ENCODE measurements at regions not wholly inside any gene's neighbourhood (a gene's known extent, or its start where the extent isn't known, plus 50 kb on each side); places are given as distances from the start of the nearest gene placed in this dataset.

- DNase-seq, result no peak
Measured at GRCh38 chr2:147548451-147548850, 296.4 kb upstream of the ACVR2A start.

- DNase-seq, result no peak
Measured at GRCh38 chr2:147547440-147547839, 297.4 kb upstream of the ACVR2A start.

GRCh38 chr2:147546109-147546508, 298.7 kb upstream of the ACVR2A start:
- no peak for DNase-seq

- DNase-seq, result no peak
Measured at GRCh38 chr2:147543056-147543455, 301.8 kb upstream of the ACVR2A start.

- no peak for DNase-seq
Measured at GRCh38 chr2:147542351-147542750, 302.5 kb upstream of the ACVR2A start.

GRCh38 chr2:147541314-147541713, 303.5 kb upstream of the ACVR2A start:
- DNase-seq, result no peak

GRCh38 chr2:147538821-147539220, 306.0 kb upstream of the ACVR2A start:
- DNase-seq, result no peak

GRCh38 chr2:147538088-147538487, 306.7 kb upstream of the ACVR2A start:
- DNase-seq, result no peak

- DNase-seq, result peak; percentile 59
Measured at GRCh38 chr2:147531269-147531668, 313.6 kb upstream of the ACVR2A start.

GRCh38 chr2:147530033-147530432, 314.8 kb upstream of the ACVR2A start:
- DNase-seq, result no peak

- no peak for DNase-seq
Measured at GRCh38 chr2:147525819-147526489, 318.9 kb upstream of the ACVR2A start.

GRCh38 chr2:147524912-147525311, 319.9 kb upstream of the ACVR2A start:
- DNase-seq, result no peak

GRCh38 chr2:147523415-147523814, 321.4 kb upstream of the ACVR2A start:
- DNase-seq, result no peak

- DNase-seq, result no peak
Measured at GRCh38 chr2:147521936-147522335, 322.9 kb upstream of the ACVR2A start.

GRCh38 chr2:147520817-147521216, 324.0 kb upstream of the ACVR2A start:
- DNase-seq, result no peak

GRCh38 chr2:147519178-147519577, 325.7 kb upstream of the ACVR2A start:
- DNase-seq, result no peak

GRCh38 chr2:147515213-147515612, 329.6 kb upstream of the ACVR2A start:
- DNase-seq, result no peak

GRCh38 chr2:147512206-147512605, 332.6 kb upstream of the ACVR2A start:
- no peak for DNase-seq

GRCh38 chr2:147511491-147511948, 333.3 kb upstream of the ACVR2A start:
- no peak for DNase-seq

- no peak for DNase-seq
Measured at GRCh38 chr2:147509821-147510220, 335.0 kb upstream of the ACVR2A start.

GRCh38 chr2:147506889-147507288, 337.9 kb upstream of the ACVR2A start:
- no peak for DNase-seq

GRCh38 chr2:147502711-147503290, 342.0 kb upstream of the ACVR2A start:
- DNase-seq, result no peak

GRCh38 chr2:147501968-147502367, 342.9 kb upstream of the ACVR2A start:
- DNase-seq, result no peak

GRCh38 chr2:147500819-147501395, 343.9 kb upstream of the ACVR2A start:
- DNase-seq, result no peak

GRCh38 chr2:147500229-147500628, 344.6 kb upstream of the ACVR2A start:
- no peak for DNase-seq
